ENCODE measurements at regions not wholly inside any gene's neighbourhood (a gene's known extent, or its start where the extent isn't known, plus 50 kb on each side); places are given as distances from the start of the nearest gene placed in this dataset.
A peak's percentile ranks its signal among the peaks of the same experiment; 100 is the strongest.

DNA sequence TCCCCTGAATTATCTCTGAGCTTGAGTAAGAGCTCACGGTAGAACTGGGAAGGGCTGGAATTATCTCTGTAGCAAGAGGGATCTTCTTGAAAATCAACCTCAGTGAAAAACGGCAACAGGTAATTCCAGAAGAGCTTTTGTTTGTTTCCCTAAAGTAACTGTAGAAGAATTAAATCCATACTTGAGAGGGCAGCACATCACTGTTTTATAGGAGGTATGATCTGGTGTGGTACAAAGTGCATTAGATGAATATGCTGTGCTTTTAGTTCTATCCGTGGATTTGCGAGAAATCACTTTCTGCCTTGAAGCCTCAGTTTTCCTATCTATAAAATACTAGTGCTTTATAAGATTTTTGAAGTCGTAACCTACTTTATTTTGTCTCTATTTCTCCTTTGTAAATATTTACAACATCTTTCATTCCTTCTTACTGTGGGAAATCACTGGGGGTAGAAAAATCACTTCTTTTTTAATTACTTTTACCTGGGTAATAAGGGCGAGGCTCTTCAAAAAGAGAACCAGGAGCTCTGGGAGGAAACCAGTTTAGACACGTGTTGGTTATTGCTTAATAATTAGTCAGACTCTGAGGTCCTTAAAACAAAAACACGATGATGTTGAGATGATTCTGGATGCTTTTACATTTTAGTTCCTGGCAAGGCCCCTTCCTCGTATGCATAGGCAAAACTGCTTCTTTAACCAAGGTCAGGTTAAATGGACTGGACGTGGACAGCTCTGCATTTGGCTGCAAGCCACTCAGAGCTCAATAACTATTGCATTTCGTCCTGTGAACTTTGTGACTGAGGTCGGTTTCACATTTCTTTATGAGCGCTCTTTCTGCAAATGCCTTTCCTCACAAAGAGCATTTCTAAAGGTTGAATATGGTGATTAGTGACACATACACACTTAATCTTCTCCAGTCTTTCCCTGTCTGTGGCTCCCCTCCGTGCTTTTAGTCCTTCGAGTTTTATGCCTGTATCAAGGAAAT lies 376.1 kb downstream of the BRINP1 start:
- H3K4me3 ChIP-seq, result no peak overlapping the region
- no peak overlapping the region for H3K27ac ChIP-seq
- no peaks in the 10 kb centered on the region for H3K27me3 ChIP-seq
- ATAC-seq, result peak in 1 of 4 donors; percentile 43
- H3K4me1 ChIP-seq, result peaks cover 0 to 21% (median 0%) of the 10 kb centered on the region in 12 donors
- WGBS, 4 donors, result 62 to 72% (median 64%) methylated on average over 15 of the region's 15 CpGs
- no peak for DNase-seq
- TF ChIP-seq POLR2A (IDR thresholded peaks at IDR 0.05), result no peak
- TF ChIP-seq, protein P1, sequence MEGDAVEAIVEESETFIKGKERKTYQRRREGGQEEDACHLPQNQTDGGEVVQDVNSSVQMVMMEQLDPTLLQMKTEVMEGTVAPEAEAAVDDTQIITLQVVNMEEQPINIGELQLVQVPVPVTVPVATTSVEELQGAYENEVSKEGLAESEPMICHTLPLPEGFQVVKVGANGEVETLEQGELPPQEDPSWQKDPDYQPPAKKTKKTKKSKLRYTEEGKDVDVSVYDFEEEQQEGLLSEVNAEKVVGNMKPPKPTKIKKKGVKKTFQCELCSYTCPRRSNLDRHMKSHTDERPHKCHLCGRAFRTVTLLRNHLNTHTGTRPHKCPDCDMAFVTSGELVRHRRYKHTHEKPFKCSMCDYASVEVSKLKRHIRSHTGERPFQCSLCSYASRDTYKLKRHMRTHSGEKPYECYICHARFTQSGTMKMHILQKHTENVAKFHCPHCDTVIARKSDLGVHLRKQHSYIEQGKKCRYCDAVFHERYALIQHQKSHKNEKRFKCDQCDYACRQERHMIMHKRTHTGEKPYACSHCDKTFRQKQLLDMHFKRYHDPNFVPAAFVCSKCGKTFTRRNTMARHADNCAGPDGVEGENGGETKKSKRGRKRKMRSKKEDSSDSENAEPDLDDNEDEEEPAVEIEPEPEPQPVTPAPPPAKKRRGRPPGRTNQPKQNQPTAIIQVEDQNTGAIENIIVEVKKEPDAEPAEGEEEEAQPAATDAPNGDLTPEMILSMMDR (IDR thresholded peaks at IDR 0.05), result peak in 3 of 12 donors; percentile 11 to 25 (median 15)
- intact Hi-C loops (cut with DNase I), result loop anchor here in 2 of 10 donors (5.0 to 10.0 kb wide), 4 partner anchors 292 to 1272 kb away; partner anchors contain the start of gene BRINP1 (in 1 of the 2)
- no peaks in the 10 kb centered on the region for H3K36me3 ChIP-seq
- no peaks in the 10 kb centered on the region for H3K9me3 ChIP-seq

DNA sequence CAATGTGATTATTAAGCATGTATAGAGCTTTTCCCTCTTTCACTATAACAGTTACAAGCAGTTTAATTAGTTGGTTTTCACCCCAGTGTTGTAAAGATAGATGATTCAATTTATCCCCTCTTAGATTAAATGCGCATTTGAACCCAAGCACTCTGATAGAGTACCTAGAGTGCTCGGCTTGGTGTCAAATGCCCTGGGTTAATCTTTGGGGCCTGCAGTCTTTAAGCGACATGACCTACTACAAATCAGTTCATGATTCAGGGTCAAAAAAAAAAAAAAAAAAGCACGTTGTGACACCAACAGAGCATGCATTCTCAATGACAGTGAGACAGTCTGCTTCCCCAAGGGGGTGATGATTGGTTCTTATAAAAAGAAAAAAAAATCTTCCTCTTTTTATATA lies 375.3 kb downstream of the BRINP1 start:
- H3K36me3 ChIP-seq, result no peaks in the 10 kb centered on the region
- no peaks in the 10 kb centered on the region for H3K9me3 ChIP-seq
- DNase-seq (no peak), ATAC-seq (no peak)
- TF ChIP-seq, protein P1 (IDR thresholded peaks at IDR 0.05), result no peak
- TF ChIP-seq POLR2A (IDR thresholded peaks at IDR 0.05), result no peak
- intact Hi-C loops (cut with DNase I), result loop anchor here in 2 of 10 donors (5.0 to 10.0 kb wide), 4 partner anchors 291 to 1271 kb away; partner anchors contain the start of gene BRINP1 (in 1 of the 2)
- no peaks in the 10 kb centered on the region for H3K27me3 ChIP-seq
- H3K4me1 ChIP-seq, result peaks cover 0 to 21% (median 0%) of the 10 kb centered on the region in 12 donors
- no peak overlapping the region for H3K27ac ChIP-seq
- WGBS, 4 donors, result 61 to 67% (median 63%) methylated on average over 4 of the region's 4 CpGs
- no peak overlapping the region for H3K4me3 ChIP-seq

DNA sequence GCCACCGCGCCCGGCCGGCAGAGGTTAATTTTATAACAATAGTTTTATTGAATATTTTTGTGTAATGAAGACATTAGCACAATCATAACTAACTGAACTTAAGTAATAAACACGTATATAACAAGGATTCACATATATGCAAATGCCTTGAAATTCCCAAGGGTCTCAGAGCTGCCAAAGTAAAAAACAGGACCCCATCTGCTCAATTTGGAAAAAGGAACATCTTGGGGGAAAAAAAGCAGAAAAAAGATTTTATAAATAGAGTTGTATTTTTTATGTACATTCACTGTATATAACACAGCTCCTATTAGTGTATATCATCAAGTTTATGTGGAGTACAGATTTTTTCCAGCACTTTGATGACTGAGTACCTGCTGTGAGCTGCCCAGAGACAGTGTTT lies 366.7 kb downstream of the BRINP1 start:
- peaks cover 0 to 2% (median 0%) of the 10 kb centered on the region in 12 donors for H3K9me3 ChIP-seq
- H3K27ac ChIP-seq, result peak overlapping the region in 3 of 12 donors; percentile 69 to 88 (median 85)
- H3K4me3 ChIP-seq, result no peak overlapping the region
- DNase-seq, result no peak
- H3K27me3 ChIP-seq, result no peaks in the 10 kb centered on the region
- no peak for ATAC-seq
- peaks cover 0 to 25% (median 12%) of the 10 kb centered on the region in 12 donors for H3K4me1 ChIP-seq
- no peaks in the 10 kb centered on the region for H3K36me3 ChIP-seq
- no peak for TF ChIP-seq POLR2A (IDR thresholded peaks at IDR 0.05)
- TF ChIP-seq, protein P1 (IDR thresholded peaks at IDR 0.05), result no peak
- intact Hi-C loops (cut with DNase I), result no loop called here
- WGBS, 4 donors, result 88 to 93% (median 90%) methylated on average over 5 of the region's 5 CpGs

DNA sequence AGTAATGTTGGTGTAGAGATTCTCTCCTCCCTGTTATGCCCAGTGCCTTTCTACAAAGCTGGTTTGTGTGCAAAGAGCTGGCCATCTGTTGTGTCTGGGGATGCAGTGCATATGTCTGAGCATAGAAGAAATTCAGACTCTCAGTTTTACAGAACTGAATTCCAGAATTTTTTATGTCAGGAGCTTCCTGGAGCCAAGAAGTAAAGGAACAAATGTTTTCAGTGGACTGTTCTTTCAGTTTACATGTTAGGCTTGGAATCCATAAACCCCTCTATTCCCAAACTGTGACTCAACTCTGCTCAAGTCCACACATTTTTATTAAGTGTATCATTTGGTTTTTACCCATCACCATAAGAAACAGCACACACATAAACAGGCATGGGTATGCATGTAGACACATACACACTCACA lies 366.0 kb downstream of the BRINP1 start:
- Histone ChIP-seq H3K4me1 (peaks cover 0 to 25% (median 12%) of the 10 kb centered on the region in 12 donors), H3K27ac (peak overlapping the region in 9 of 12 donors; percentile 68 to 88 (median 78)), H3K4me3 (no peak overlapping the region), H3K27me3 (no peaks in the 10 kb centered on the region), H3K9me3 (peaks cover 0 to 2% (median 0%) of the 10 kb centered on the region in 12 donors), H3K36me3 (no peaks in the 10 kb centered on the region)
- ATAC-seq (no peak), DNase-seq (no peak)
- intact Hi-C loops (cut with DNase I), result no loop called here
- TF ChIP-seq POLR2A (IDR thresholded peaks at IDR 0.05), result no peak
- TF ChIP-seq, protein P1 (IDR thresholded peaks at IDR 0.05), result no peak
